ENCODE measurements at regions not wholly inside any gene's neighbourhood (a gene's known extent, or its start where the extent isn't known, plus 50 kb on each side); places are given as distances from the start of the nearest gene placed in this dataset.
"Not testable (repeated sequence)": the region's sequence is repeated elsewhere in the genome, so short reads cannot be mapped to it uniquely, and the experiment has no call there.

- not testable (repeated sequence) for TF ChIP-seq CTCF, POLR2A (IDR thresholded peaks at IDR 0.05)
Observed at GRCh38 chr2:88802026-88802425, 110.6 kb downstream of the RPIA start.
